LNCAP (cell line): ENCODE measurements at regions not wholly inside any gene's neighbourhood (a gene's known extent, or its start where the extent isn't known, plus 50 kb on each side); places are given as distances from the start of the nearest gene placed in this dataset.

Source experiments
- TF ChIP-seq, protein P1 (sequence below): fragments of 450-650 bp; IDR thresholded peaks from 2 replicates; pipeline ENCODE4 v1.5.1; 2017; ENCODE audit warnings: mild to moderate bottlenecking

DNA sequence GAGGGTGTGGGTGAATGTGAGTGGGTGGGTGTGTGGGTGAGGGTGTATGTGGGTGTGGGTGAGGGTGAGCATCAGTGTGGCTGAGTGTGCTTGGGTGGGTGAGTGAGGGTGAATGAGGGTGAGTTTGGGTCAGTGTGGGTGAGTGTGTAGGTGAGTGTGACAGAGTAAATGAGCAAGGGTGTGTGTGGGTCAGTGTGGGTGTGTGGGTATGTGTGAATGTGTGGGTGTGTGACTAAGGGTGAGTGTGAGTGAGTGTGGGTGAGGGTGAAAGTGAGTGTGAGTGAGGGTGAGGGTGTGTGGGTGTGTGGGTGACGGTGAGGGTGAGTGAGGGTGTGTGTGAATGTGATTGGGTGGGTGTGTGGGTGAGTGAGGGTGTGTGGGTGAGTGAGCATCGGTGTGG, 1676.7 kb upstream of the TENM3 start:
- TF ChIP-seq, protein P1, sequence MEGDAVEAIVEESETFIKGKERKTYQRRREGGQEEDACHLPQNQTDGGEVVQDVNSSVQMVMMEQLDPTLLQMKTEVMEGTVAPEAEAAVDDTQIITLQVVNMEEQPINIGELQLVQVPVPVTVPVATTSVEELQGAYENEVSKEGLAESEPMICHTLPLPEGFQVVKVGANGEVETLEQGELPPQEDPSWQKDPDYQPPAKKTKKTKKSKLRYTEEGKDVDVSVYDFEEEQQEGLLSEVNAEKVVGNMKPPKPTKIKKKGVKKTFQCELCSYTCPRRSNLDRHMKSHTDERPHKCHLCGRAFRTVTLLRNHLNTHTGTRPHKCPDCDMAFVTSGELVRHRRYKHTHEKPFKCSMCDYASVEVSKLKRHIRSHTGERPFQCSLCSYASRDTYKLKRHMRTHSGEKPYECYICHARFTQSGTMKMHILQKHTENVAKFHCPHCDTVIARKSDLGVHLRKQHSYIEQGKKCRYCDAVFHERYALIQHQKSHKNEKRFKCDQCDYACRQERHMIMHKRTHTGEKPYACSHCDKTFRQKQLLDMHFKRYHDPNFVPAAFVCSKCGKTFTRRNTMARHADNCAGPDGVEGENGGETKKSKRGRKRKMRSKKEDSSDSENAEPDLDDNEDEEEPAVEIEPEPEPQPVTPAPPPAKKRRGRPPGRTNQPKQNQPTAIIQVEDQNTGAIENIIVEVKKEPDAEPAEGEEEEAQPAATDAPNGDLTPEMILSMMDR = no peak

GRCh38 chr4:180567080-180567479, 1676.1 kb upstream of the TENM3 start:
- TF ChIP-seq, protein P1 = no peak

- TF ChIP-seq, protein P1 = no peak
Measured at GRCh38 chr4:180571516-180572055, 1671.6 kb upstream of the TENM3 start.

- TF ChIP-seq, protein P1 = no peak
Measured at GRCh38 chr4:180578175-180578574, 1665.0 kb upstream of the TENM3 start.

GRCh38 chr4:180581061-180581460, 1662.1 kb upstream of the TENM3 start:
- TF ChIP-seq, protein P1 = no peak

DNA sequence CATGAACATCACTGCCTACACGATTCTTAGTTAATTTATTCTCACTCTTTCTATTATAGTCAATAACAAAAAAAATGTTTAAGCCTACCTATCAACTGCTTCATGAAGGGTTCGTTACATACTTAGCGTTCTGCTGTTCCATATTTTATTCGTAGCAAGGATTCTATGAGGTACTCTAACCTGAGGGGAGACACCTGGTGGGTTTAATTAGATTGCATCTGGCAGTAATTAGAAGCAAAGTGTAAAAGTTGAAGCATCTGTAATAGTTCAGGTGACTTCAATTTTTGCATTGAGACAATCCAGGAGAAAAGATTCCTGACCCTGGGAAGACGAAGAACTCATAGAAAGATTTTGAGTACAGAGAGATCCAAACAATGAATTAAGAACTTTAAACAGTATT, 1655.8 kb upstream of the TENM3 start:
- TF ChIP-seq, protein P1 = no peak

DNA sequence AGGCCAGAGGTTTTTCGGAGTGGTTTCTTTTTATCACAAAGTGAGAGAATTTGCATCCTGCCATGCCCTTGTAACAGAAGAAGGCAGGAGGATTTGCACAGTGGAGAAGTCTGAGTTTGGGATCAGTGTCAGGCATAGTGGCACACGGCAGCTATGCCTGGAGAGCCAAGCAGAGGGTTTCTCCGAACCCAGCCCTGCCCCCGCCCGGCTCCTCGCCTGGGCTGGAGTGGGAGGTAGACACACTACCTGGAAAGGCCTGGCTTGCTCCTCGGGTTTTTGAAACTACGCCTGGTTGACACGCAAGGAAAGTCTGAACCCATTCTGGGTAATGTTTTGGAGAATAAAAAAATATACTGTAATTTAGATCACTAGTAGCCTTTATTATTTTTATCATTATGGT, 1653.6 kb upstream of the TENM3 start:
- TF ChIP-seq, protein P1 = no peak

DNA sequence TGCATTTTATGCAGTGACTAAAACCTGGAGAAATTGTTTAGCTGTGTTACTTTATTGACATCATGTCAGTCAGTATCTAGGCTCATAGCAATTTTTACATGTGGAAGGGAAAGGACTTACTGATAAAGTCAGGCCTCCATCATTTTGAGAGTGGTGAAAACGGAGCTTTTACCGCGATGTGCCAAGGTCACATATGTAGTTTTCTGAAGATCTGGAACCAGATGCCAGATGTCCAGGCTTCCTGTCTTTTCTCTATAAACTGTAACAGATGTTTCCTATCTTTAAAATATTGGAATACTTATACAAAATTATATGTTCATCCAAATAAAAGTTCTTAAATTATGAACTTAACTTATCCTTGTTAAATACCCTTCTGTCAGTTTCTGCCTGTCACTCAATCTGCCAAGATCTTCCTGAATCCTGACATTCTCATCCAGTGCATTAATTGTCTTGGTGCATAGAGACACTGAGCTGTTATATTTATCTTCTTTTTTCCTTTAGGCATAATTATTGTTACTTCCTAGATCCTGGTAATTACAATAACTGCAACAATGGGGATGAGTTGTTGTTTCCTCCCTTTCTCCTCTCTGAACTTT, 1646.2 kb upstream of the TENM3 start:
- TF ChIP-seq, protein P1 = no peak
